Stimulated activated CD8-positive, alpha-beta memory T cell treated with anti-CD3 and anti-CD28 coated beads, Interleukin-12 subunit alpha, Interleukin-12 subunit beta, amount 100 ng/mL, for 4 hours (primary cell): ENCODE measurements at regions not wholly inside any gene's neighbourhood (a gene's known extent, or its start where the extent isn't known, plus 50 kb on each side); places are given as distances from the start of the nearest gene placed in this dataset.

Experiments
- DNase-seq: peaks from one replicate; pipeline ENCODE4 v3.0.0-alpha.2; 2020; ENCODE audit warnings: low read depth

DNA sequence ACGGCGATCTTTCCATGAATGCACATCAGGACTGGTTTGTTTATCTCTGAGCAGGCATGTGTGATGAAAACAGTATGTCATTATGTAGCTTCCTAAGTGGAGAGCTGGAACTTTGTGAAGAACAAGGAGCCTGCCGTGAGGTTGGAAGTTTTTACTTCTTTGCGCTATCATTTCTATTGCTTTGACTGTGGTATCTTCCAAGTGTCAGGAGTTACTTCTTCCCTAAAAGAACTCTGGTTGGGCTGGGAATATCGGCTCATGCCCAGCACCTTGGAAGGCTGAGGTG lies 167.4 kb upstream of the AHR start:
- DNase-seq: no peak

DNA sequence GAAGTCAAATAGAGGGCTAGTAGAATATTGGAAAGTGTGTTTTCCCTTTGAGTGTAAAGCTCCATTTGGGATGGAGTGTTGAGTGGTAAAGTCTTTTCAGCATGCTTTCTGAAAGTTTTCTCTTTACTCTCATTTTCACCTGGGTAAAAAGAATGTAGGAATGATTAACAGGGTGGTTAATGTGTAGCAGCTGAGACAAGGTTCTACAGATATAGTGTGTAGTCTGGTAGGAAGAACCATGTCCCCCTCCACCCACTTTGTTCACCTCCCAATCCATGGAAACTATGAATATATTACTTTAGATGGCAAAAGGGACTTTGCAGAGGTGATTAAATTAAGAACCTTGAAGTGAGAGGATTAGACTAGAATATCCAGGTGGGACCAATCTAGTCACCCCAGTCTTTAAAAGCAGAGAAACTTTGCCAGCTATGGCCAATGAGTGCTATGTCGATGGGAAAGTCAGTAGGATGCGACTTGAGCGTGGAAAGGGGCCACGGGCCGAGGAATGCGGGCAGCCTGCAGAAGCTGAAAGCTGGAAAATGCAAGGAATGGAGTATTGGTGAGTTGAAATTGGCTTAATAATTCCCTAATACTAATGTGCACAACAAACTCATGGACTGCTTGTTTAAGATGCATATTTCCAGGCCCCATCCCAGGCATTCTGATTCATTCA lies 166.3 kb upstream of the AHR start:
- no peak for DNase-seq

DNA sequence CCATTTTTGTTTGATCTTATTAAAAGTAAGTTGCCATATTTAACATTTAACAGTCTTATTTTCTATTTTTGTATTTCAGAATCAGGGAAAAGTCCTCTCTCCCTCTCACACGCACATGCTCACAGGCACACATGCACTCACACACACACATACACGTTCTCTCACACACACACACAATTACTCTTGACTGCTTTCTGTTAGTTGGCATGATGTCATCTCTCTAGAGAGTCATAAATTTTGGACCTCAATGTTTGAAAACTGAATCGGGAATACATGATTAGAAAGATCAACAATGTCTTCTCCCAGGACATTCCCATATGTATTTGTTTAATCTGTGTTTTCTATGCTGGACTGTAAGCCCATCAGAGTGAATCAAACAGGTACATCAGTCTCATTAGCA lies 165.7 kb upstream of the AHR start:
- DNase-seq: no peak

DNA sequence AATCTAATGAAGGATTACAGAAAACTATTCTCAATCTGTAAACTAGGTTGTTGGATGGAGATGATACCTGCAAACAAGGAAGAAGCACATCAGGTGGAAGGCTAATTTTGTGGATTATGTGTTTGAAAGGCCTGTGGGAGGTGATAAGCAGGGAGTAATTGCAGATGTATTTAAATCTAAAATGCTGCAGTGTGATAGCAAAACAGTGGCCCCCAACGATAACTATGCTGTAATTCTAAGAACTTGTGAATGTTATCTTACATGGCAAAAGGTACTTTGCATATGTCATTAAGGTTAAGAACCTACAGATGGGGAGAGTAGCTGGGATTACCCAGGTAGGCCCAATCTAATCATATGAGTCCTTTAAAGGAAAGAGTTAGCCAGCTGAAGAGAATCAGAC lies 164.5 kb upstream of the AHR start:
- no peak for DNase-seq

DNA sequence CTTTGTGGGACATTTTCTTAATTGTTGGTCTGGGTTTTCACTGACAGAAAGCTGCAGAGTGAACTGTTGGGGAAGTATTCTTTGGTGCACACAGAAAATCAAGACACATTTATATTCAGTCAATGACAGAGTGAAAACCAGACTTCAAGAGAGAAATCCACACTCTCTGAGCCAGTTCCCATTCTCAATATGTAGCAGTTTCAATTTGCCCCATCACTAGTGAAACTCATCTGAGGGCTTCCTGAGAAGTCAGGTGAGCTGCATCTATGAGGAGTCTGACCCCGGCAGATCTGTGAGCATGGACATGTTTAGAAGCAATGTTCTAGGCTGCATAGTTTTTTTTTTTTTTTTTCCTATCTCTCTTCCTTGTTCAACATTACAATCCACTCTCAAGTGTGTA lies 163.7 kb upstream of the AHR start:
- no peak for DNase-seq

DNA sequence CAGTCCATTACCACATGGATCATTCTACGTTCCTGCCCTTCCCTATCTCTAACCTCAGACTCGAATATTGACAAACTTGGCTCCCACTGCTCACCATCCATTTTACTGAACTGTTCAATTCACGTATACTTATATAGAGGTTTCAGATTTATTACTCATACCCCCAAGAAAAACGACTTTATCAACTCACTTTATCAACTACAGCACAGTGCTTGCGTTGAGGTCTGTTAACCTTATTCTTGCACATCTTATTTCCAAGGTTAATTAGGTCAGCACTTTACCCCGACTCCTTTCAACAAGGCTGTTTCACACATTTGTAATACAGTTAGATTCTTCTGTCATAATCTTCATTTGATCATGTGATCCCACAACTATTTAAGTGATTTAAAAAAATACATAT lies 162.3 kb upstream of the AHR start:
- DNase-seq: no peak

DNA sequence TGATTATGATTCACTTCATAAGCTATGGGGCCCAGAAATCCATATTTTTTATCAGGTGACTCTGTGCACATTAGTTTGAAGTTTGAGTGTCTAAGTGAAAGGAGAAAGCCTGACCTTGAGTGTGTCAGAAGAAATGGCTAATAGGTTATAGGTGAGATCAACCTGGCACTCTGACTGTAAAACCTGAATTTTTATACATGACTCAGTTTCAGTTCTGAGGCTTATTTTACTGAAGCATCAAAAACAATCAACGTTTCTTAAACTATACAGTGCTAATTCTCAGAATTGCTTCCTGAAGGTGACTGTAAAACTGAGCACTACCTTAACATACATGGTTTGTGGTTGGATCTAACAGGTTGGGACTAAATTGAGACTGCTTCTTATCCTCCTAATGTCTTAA lies 159.4 kb upstream of the AHR start:
- DNase-seq: no peak

DNA sequence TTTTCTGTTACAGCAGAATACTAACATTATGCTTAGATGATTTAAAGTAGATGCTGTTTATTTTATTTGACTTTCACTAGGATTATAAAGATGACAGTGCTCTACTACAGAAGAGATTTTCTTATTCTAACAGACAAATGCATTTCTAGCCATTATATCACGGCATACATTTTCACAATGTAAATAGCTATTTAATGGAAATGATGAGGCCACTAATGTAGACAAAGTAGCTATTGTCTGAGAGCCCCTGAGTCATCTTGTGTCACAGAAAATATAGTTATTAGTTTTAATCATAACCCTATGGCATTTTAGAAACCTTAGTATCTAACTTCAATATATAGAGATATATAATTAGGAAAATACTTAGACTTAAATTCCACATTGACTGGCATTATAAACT lies 158.0 kb upstream of the AHR start:
- no peak for DNase-seq

DNA sequence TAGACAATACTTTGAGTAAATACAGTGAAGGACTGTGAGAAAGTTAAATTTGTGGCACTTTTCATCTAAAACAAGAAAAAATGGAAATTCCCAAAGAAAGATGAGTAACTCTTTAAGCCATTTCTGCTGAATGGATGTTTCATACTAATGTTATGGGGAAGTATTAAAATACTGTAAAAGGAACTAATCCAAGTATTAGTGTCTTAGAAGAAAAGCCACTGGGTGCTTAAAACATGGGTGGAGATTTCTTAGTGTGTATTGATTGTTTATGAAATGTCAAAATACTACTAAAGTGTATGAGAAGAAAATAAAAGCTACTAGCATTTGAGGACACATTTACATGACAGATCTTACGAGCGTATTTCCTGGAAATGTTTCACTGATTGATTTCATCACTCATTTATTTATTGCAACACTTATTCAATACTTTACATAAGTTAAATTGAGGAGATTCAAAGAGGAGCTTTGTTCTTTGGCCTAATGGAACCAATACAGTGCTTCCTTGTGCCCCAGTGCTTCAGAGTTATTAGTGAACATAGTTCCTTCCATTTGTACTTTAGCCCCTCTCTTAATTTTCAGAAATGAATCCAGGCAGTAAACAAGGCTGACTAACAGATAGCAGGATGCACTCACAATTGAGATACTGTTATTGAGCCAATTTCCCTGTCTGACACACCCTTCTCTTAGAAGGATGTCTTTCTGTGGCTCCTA lies 155.5 kb upstream of the AHR start:
- no peak for DNase-seq

DNA sequence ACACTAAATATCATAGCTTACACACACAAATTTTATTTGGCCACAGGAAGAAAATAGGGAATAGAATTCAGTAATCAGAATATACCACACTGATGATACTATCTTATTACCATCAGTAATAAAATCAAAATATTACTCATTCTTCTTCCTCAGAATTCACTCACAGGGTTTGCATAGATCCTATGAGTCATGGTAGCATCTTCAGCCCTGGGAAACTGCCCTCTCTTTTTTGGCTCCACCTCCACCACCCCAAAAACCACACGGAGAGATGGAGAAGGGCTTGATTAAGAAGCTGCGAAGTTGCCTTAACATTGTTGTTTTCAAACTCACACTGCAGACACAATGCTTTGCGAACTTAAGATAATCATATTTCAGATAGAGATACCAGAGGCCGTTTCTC lies 154.1 kb upstream of the AHR start:
- peak; percentile 37 for DNase-seq

DNA sequence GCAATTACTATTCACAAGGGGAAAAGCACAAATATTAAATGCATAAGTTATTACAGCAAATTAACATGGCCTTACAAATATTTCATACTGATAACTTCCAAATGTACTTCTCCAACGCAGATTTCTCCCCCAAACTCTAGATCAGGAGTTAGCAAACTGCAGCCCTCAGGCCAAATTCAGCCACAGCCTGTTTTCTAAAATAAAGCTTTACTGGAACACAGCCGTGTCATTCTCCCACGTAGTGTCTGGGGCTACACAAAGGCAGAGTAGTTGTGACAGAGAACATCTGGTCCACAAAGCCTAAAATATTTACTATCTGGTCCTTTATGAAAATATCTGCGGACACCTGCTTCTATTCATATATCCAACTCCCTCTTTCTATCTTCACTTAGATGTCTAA lies 151.8 kb upstream of the AHR start:
- DNase-seq: no peak

DNA sequence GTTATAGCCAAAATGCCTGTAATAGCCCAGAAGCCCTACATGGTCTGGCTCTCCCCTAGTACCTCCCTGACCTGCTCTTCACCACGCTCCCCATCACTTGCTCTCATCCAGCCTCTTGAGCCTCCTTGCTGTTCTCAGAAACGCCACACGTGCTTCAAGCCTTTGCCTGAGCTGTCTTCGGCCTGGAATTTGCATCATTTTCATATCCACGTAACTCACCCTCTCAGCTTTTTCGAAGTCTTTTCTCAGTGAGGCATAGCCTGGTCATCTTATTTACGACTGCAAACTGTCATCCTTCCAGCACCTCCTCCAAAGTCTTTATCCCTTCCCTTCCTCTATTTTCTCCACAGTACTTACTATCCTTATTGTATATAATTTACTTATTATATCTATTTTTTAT lies 151.0 kb upstream of the AHR start:
- DNase-seq: no peak

DNA sequence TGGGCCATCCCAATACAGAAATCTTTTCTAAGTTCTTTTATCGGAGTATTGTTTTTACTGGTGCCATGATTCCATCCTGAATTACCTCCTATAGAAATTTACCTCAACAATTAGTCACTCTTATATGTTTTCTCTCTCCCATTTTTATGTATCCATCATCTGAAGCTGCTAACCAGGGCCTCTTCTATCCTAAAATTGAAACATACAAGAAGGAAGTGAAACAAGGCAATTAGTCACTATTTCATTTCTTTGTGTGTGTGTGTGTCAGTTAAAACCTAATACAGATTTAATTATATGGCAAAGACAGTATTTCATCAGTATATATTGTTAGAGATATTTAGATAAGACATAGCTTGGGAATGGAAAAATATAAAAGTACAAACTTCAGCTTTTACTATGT lies 148.4 kb upstream of the AHR start:
- no peak for DNase-seq

DNA sequence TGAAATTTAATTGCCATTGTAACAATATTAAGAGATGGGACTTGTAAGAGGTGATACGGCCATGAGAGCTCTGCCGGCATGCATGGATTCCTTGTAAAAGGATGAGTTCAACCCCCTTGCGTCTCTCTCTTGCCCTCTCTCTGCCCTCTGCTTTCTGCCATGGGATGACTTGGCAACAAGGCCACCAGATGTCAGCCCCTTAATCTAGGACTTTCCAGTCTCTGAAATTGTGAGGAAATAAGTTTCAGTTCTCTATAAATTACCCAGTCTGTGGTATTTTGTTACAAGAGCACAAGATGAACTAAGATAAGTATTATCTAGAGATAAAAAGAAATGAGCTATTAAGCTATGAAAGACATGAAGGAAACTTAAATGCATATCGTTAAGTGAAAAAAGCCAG lies 145.7 kb upstream of the AHR start:
- DNase-seq: no peak

DNA sequence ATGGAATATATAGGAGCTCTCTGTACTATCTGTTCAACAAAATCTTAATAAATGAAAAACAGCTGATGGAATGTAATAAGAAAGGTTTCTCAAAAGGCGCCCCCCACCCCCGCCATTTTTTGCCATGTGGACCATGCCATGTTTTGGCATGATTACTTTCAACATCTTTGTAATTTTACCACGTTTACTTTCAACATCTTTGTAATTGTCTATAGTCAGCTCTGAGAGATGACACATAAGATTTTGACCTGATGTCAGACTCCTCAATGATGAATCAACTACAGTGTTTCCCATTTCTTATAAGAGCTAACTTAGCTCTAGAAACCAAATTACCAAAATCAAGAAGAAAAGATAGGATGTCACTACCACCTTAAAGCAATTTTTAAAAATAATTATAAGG lies 144.9 kb upstream of the AHR start:
- no peak for DNase-seq

DNA sequence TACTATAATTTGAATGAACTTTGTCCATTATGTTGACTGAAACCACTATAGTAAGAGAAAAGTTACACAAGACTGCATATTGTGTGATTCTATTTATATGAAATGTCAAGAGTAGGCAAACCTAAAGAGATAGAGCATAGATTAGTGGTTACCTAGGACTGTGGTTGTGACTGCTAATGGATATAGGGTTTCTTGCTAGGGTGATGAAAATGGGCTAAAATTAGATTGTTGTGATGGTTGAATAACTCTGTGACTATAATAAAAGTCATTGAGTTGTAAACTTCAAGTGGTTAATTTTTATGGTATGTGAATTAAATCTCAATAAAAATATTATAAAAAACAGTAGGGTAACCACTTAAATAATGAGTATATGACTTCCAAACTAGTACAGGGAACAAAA lies 142.9 kb upstream of the AHR start:
- DNase-seq: no peak

DNA sequence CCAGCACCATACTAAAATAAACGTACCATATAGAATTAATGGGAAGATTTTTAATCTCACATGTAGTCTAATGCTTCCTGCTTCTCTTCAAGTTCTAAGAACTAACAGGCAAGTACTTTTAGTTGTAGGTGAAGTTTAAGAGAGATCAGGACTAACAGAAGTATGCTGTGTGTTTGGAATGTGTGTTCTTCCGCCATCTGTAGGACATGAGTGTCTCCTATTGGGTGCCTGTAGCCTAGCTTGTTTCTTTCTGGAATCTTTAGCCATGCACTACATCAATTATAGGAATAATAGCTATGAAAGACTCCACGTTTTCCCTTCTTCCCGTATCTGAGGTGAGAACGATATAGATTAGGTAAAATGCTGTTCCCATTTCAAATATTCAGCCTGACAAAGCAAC lies 140.2 kb upstream of the AHR start:
- no peak for DNase-seq

DNA sequence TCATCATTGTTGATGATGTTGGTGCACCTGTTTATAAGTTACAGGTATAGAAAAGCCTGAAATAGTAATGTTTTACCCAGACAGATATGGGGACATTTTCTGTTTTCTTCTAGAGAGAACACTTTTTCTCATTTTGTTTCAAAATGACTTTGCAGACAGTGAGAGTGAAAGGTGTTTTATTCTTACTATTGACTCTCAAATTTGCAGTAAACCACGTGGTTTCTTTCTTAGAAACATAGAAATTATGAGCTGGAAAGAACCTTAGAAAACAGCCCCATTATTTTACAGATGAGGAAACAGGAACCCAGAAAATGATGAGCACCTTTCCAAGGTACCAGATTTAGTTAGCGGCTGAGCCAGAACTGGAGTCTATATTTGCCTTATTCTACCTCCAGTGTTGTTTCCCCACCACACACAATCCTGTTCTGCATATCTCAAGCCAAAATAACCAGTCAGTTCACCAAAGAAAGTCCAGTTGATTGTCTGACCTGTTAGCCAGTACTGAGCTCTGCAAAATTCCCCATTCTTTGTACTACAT lies 138.9 kb upstream of the AHR start:
- DNase-seq: no peak

DNA sequence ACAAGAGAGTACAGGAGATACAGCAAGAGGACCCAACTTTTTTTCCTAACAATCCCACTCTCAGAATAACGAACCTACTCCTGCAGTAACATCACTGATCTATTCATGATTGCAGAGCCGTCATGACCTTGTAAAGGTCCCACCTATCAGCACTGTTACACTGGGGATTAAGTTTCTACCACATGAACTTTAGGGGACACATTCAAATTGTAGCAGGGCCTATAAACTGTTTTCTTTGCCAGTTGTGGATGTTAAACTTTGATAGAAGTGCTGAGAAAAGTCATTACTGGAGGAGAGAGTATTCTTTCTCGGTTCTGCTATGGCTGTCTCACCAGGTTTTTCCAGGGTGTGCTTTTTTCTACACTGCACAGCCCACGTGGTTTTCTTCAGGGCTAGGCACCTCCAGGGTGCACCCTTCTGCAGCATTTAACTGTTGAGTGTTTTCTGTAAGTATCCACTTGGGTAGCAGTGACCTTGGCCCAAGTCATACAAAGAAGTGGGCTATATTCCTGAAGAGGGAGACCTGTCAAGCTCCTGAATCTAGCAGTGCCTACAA lies 131.6 kb upstream of the AHR start:
- no peak for DNase-seq

DNA sequence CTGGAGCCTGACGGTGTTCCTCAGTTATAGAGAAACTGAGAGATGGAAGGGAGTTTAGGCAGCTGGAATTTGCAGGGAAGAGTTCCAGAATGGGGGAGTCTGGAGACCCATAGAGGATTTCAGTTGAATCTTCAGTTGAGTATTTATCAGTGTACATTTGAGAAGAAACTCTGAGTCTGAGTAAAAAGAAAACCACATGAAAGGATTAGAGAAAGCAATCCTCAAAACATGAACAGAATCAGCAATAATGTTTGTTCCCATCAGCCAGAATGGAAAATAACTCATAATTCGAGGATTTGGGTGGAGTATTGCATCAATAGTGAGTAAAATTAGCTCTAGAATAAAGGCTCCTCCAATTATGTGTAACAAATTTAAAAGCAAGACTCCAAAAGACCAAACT lies 130.0 kb upstream of the AHR start:
- DNase-seq: no peak

DNA sequence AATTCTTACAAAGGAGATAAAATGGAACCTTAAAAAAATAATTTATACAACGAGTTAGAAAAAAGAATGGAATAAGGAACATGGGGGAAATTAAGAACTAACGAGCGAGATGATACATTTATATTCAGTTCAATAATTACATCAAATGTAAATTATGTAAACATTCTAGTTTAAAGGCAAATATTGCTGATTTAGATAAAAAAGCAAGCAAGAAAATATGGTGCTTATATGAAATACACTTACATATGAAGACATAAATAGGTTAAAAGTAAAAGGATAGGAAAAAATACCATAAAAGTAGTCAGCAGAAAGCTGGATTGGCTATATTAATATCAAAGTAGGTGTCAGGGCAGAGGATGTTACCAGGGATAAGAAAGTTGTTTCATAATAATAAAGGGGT lies 127.0 kb upstream of the AHR start:
- DNase-seq: no peak

DNA sequence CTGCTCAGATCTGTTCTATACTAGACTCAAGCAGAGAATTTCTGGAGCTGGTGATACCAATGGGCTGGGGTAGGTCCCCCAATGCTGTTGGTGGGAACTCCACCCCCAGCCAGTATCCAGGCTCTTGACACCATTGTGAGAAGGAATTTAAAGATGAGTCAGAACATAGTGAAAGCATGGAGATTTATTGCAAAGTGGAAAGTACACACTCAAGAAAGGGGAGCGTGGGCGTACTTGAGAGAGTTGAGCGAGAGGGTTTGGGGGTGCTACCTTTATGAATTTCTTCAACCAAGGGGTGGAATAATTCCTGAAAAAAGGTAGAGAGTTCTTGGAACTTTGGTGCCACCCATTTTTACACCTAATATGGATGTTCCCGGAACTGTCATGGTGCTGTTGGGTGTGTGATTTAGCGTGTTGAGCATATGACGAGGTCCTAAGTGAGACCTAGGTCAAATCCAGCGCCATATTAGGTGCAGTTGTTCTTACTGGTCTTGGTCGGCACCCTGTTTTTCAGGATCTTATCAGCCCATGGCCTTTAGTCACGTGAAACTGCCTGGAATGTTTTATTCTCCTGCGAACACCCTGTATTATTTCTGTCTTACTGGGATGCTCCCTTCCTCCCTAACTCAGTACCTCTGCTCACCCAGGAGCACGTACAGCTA lies 122.0 kb upstream of the AHR start:
- no peak for DNase-seq

DNA sequence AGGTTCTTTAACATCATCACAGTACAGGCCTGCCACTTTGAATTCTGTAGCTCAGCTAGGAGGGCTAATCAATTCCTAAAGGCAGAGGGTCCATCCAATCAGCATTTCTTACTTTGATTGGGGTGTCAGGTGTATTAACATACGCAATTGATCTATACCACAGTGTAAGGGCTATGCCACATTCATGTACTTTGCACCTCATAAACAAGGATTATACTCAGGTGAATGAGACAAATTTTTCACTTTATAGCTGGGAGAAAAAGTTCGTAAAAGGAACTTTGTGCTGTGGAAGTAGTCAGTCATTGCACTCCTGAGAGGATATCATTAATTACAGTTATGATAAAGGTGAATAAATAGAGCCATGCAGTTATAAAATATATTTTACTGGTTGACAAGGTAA lies 119.9 kb upstream of the AHR start:
- no peak for DNase-seq
